ENCODE measurements at regions not wholly inside any gene's neighbourhood (a gene's known extent, or its start where the extent isn't known, plus 50 kb on each side); places are given as distances from the start of the nearest gene placed in this dataset.

GRCh38 chr3:34294240-34294639 is 495.8 kb downstream of the PDCD6IP start:
- Histone ChIP-seq H3K4me3 (no peak overlapping the region), H3K27me3 (no peaks in the 10 kb centered on the region)

GRCh38 chr3:34296796-34297195 is 498.4 kb downstream of the PDCD6IP start:
- no peaks in the 10 kb centered on the region for H3K36me3 ChIP-seq
- H3K4me1 ChIP-seq: no peaks in the 10 kb centered on the region
- WGBS, 2 donors: 87 to 90% methylated on average over 4 of the region's 4 CpGs
- H3K27me3 ChIP-seq: no peaks in the 10 kb centered on the region
- no peak for DNase-seq
- no peaks in the 10 kb centered on the region for H3K9me3 ChIP-seq
- H3K4me3 ChIP-seq: no peak overlapping the region
- intact Hi-C loops (cut with DNase I): no loop called here
- no peak overlapping the region for H3K27ac ChIP-seq
- no peak for TF ChIP-seq EP300 (IDR thresholded peaks at IDR 0.05)
- no peak for TF ChIP-seq POLR2AphosphoS5 (IDR thresholded peaks at IDR 0.05)
- no peak for TF ChIP-seq POLR2A (IDR thresholded peaks at IDR 0.05)
- TF ChIP-seq, protein P1, sequence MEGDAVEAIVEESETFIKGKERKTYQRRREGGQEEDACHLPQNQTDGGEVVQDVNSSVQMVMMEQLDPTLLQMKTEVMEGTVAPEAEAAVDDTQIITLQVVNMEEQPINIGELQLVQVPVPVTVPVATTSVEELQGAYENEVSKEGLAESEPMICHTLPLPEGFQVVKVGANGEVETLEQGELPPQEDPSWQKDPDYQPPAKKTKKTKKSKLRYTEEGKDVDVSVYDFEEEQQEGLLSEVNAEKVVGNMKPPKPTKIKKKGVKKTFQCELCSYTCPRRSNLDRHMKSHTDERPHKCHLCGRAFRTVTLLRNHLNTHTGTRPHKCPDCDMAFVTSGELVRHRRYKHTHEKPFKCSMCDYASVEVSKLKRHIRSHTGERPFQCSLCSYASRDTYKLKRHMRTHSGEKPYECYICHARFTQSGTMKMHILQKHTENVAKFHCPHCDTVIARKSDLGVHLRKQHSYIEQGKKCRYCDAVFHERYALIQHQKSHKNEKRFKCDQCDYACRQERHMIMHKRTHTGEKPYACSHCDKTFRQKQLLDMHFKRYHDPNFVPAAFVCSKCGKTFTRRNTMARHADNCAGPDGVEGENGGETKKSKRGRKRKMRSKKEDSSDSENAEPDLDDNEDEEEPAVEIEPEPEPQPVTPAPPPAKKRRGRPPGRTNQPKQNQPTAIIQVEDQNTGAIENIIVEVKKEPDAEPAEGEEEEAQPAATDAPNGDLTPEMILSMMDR (IDR thresholded peaks at IDR 0.05): no peak

More at GRCh38 chr3:34294240-34294639, 495.8 kb downstream of the PDCD6IP start:
- Histone ChIP-seq H3K4me1 (no peaks in the 10 kb centered on the region), H3K36me3 (no peaks in the 10 kb centered on the region), H3K9me3 (no peaks in the 10 kb centered on the region), H3K27ac (no peak overlapping the region)
- no peak for TF ChIP-seq POLR2AphosphoS5 (IDR thresholded peaks at IDR 0.05)
- no peak for TF ChIP-seq EP300 (IDR thresholded peaks at IDR 0.05)
- TF ChIP-seq, protein P1 (IDR thresholded peaks at IDR 0.05): no peak
- TF ChIP-seq POLR2A (IDR thresholded peaks at IDR 0.05): no peak
- intact Hi-C loops (cut with DNase I): no loop called here
- no peak for DNase-seq

GRCh38 chr3:34298653-34299052 is 500.2 kb downstream of the PDCD6IP start:
- no peak for DNase-seq
- Histone ChIP-seq H3K36me3 (no peaks in the 10 kb centered on the region), H3K27ac (no peak overlapping the region), H3K27me3 (no peaks in the 10 kb centered on the region), H3K4me1 (no peaks in the 10 kb centered on the region), H3K4me3 (no peak overlapping the region), H3K9me3 (no peaks in the 10 kb centered on the region)
- intact Hi-C loops (cut with DNase I): no loop called here
- TF ChIP-seq POLR2A (IDR thresholded peaks at IDR 0.05) (no peak), EP300 (IDR thresholded peaks at IDR 0.05) (no peak), POLR2AphosphoS5 (IDR thresholded peaks at IDR 0.05) (no peak)
- TF ChIP-seq, protein P1 (IDR thresholded peaks at IDR 0.05): no peak
- 24 to 77% methylated on average over 2 of the region's 2 CpGs for WGBS, 2 donors

DNA sequence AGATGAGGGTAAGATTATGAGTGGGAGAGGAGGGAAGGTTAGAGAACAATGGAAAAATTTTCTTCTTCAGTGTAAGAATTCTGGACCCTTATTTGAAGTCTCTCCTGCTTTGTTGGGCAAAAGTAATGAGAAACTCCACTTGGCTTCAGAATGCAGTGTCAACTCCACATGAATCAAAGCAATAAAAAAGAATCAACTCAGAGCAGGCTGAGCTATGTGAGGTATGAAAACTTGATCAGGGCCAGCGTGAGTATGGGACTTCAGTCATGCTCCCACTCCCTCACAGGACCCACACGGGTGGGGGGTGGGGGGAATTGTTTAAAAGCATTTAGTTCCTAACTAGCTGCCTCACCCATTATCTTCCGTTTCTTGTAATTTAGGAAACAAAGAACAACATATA is 502.2 kb downstream of the PDCD6IP start:
- Histone ChIP-seq H3K27ac (no peak overlapping the region), H3K4me1 (no peaks in the 10 kb centered on the region), H3K4me3 (no peak overlapping the region), H3K27me3 (no peaks in the 10 kb centered on the region), H3K36me3 (no peaks in the 10 kb centered on the region), H3K9me3 (no peaks in the 10 kb centered on the region)
- intact Hi-C loops (cut with DNase I): no loop called here
- DNase-seq: no peak
- 55 to 65% methylated on average over 3 of the region's 3 CpGs for WGBS, 2 donors
- no peak for TF ChIP-seq POLR2AphosphoS5 (IDR thresholded peaks at IDR 0.05)
- TF ChIP-seq, protein P1 (IDR thresholded peaks at IDR 0.05): no peak
- no peak for TF ChIP-seq POLR2A (IDR thresholded peaks at IDR 0.05)
- no peak for TF ChIP-seq EP300 (IDR thresholded peaks at IDR 0.05)

DNA sequence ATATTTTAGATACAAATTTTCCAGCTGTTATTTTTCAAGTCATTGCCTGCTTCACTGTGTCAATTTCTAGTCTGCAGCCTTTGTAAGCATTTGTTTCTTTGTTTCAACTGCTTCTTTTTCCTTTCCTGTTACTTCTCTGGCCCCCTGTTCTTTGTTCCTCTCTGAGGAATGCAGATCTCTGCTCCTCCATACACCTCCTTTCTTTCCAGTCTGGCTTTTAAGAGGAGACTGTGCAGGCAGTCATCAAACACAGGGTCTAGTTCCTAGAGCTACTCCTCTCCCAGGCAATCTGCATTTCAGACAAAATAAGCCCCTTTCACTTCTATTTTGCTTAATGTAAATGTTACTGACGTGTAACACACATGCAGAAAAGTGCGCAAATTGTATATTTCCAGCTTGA is 502.9 kb downstream of the PDCD6IP start:
- intact Hi-C loops (cut with DNase I): no loop called here
- H3K27ac ChIP-seq: no peak overlapping the region
- 82 to 84% methylated on average over 2 of the region's 2 CpGs for WGBS, 2 donors
- H3K9me3 ChIP-seq: no peaks in the 10 kb centered on the region
- H3K27me3 ChIP-seq: no peaks in the 10 kb centered on the region
- no peaks in the 10 kb centered on the region for H3K36me3 ChIP-seq
- H3K4me3 ChIP-seq: no peak overlapping the region
- DNase-seq: no peak
- TF ChIP-seq POLR2A (IDR thresholded peaks at IDR 0.05) (no peak), POLR2AphosphoS5 (IDR thresholded peaks at IDR 0.05) (no peak), EP300 (IDR thresholded peaks at IDR 0.05) (no peak)
- TF ChIP-seq, protein P1 (IDR thresholded peaks at IDR 0.05): no peak
- H3K4me1 ChIP-seq: no peaks in the 10 kb centered on the region

All from sigmoid colon (tissue), 6 donors.